ENCODE measurements at regions not wholly inside any gene's neighbourhood (a gene's known extent, or its start where the extent isn't known, plus 50 kb on each side); places are given as distances from the start of the nearest gene placed in this dataset.

- no peak overlapping the region for H3K56ac ChIP-seq (replicated peaks; ENCODE audit: insufficient read length, low read depth, low read length)
- no peak overlapping the region for H2BK12ac ChIP-seq (ENCODE audit: low read depth, low read length)
- ChIA-PET POLR2A (ENCODE audit: partially characterized antibody) (no interaction called here), CTCF (ENCODE audit: partially characterized antibody) (no interaction called here)
- FAIRE-seq: no peak
- H4K20me1 ChIP-seq (replicated peaks in 1 of 2; ENCODE audit: control insufficient read depth in 1 of 2, insufficient read depth in 2 of 2, low read length in 2 of 2): no peaks in the 10 kb centered on the region
- no peaks in the 10 kb centered on the region for H3K79me1 ChIP-seq (ENCODE audit: low read depth, low read length)
- H3K79me2 ChIP-seq (ENCODE audit: control insufficient read depth in 1 of 2, insufficient read depth in 2 of 2, low read length in 2 of 2): no peaks in the 10 kb centered on the region
- no peak overlapping the region for H2AFZ ChIP-seq (ENCODE audit: low read length)
- H3K18ac ChIP-seq (ENCODE audit: extremely low read depth, low read length): no peak overlapping the region
- H3K9ac ChIP-seq (replicated peaks in 1 of 4; ENCODE audit: extremely low read depth in 1 of 4, low read depth in 3 of 4, low read length in 3 of 4): no peak overlapping the region
- no peak overlapping the region for H4K8ac ChIP-seq (ENCODE audit: extremely low read depth, insufficient read depth, low read length)
- H3K27me3 ChIP-seq (replicated peaks in 1 of 4; ENCODE audit: control insufficient read depth in 3 of 4, extremely low read depth in 1 of 4, insufficient read depth in 3 of 4, low read length in 3 of 4): no peaks in the 10 kb centered on the region
- H3K14ac ChIP-seq (ENCODE audit: insufficient read length): no peak overlapping the region
- H2BK20ac ChIP-seq (ENCODE audit: low read length): no peak overlapping the region
- no peaks in the 10 kb centered on the region for H3K23me2 ChIP-seq (ENCODE audit: low read depth, low read length)
- no peaks in the 10 kb centered on the region for H3K4me1 ChIP-seq (replicated peaks in 1 of 4; ENCODE audit: control insufficient read depth in 3 of 4, insufficient read depth in 4 of 4, low read length in 3 of 4)
- H3K4me3 ChIP-seq (ENCODE audit: extremely low read depth in 1 of 4, insufficient read depth in 2 of 4, low read depth in 3 of 4, low read length in 4 of 4): no peak overlapping the region
- no peak for DNase-seq (ENCODE audit: low read depth in 1 of 2, low spot score in 2 of 2)
- H3K36me3 ChIP-seq (ENCODE audit: control insufficient read depth in 2 of 4, insufficient read depth in 4 of 4, low read length in 3 of 4): no peaks in the 10 kb centered on the region
- 86% methylated on average over 4 of the region's 4 CpGs; no CpG with 5 or more reads in 1 of the 2 experiments for WGBS, 2 experiments (ENCODE audit: extremely low coverage in 1 of 2, insufficient coverage in 1 of 2, insufficient read length in 1 of 2, insufficient replicate concordance in 2 of 2, low coverage in 1 of 2, low lambda C conversion rate in 2 of 2, missing lambda C conversion rate in 1 of 2)
- H2BK120ac ChIP-seq (replicated peaks; ENCODE audit: low read depth, low read length): no peak overlapping the region
- no peak overlapping the region for H4K91ac ChIP-seq (replicated peaks; ENCODE audit: insufficient read length, low read length)
- H2BK15ac ChIP-seq (ENCODE audit: low read length): no peak overlapping the region
- no peak overlapping the region for H4K5ac ChIP-seq (ENCODE audit: insufficient read length, low read depth, low read length)
- H3K4me2 ChIP-seq (ENCODE audit: insufficient read depth in 1 of 2, low read depth in 2 of 2, low read length in 2 of 2): no peak overlapping the region
- H3K23ac ChIP-seq (ENCODE audit: insufficient read length): no peak overlapping the region
- TF ChIP-seq E2F6 (IDR thresholded peaks at IDR 0.05): no peak
- TF ChIP-seq PHF8 (conservative IDR thresholded peaks at IDR 0.05; ENCODE audit: low read depth, low read length): no peak
- no peak for TF ChIP-seq EZH2 (IDR thresholded peaks at IDR 0.05; ENCODE audit: low read depth, low read length, severe bottlenecking)
- no peak for TF ChIP-seq TAF7 (optimal IDR thresholded peaks at IDR 0.05; ENCODE audit: borderline replicate concordance, low read depth, low read length)
- TF ChIP-seq CEBPB (IDR thresholded peaks at IDR 0.05; ENCODE audit: low read depth, low read length): no peak
- no peak for TF ChIP-seq ATF3 (IDR thresholded peaks at IDR 0.05; ENCODE audit: insufficient read depth, low read depth, low read length)
- TF ChIP-seq GABPA (IDR thresholded peaks at IDR 0.05; ENCODE audit: borderline replicate concordance, insufficient read depth, low read length): no peak
- no peak overlapping the region for H3K27ac ChIP-seq (ENCODE audit: low read depth, low read length)
- no peak overlapping the region for H2AK5ac ChIP-seq (ENCODE audit: low read depth, low read length)
- no peak overlapping the region for H2BK5ac ChIP-seq (ENCODE audit: low read depth, low read length)
- no peak overlapping the region for H3K4ac ChIP-seq (replicated peaks; ENCODE audit: insufficient read length, low read depth, low read length)
- no peaks in the 10 kb centered on the region for H3K9me3 ChIP-seq (ENCODE audit: insufficient read depth in 2 of 2, low read depth in 1 of 2, low read length in 1 of 2)
Measured at GRCh38 chrX:130467936-130468335, 66.1 kb downstream of the RBMX2 start.
